IMR-90 (cell line): ENCODE measurements at regions not wholly inside any gene's neighbourhood (a gene's known extent, or its start where the extent isn't known, plus 50 kb on each side); places are given as distances from the start of the nearest gene placed in this dataset.

ENCODE experiments used
- ATAC-seq: fragments of 200-7000 bp; cut with Tn5 transposase; 2 replicates; pipeline ENCODE4 v1.9.1; 2020; ENCODE audit warnings: low read depth, mild to moderate bottlenecking, moderate library complexity
- BruUV-seq: library from RNA; stranded (reverse); fragments of 400-500 nt; replicated peaks from 2 replicates; lab custom pipeline; 2021; lab: Mats Ljungman, UMichigan
- CTCF ChIA-PET: fragments of 300-600 bp; formaldehyde crosslinking; extraction: SDS; loops from one replicate; lab custom pipeline; 2021; ENCODE audit warnings: antibody characterized with exemption; lab: Yijun Ruan, JAX
- POLR2A ChIA-PET: fragments of 300-600 bp; sonication (Branson Sonifier 250); formaldehyde crosslinking; loops from one replicate; lab custom pipeline; 2022; ENCODE audit warnings: antibody characterized with exemption; ENCODE audit not compliant: unreplicated experiment; lab: Charles Lee
- DNase-seq: peaks from one replicate; pipeline ENCODE4 v3.0.0; 2013
- H2AFZ ChIP-seq: replicated peaks from 2 replicates; pipeline ENCODE3; 2013; ENCODE audit warnings: low read length, mild to moderate bottlenecking; ENCODE audit not compliant: poor library complexity
- H2AK5ac ChIP-seq: 2 replicates; pipeline ENCODE4 v1.6.1; 2013; ENCODE audit warnings: low read depth, low read length, inconsistent platforms
- H2AK9ac ChIP-seq: replicated peaks from 2 replicates; pipeline ENCODE3; 2013; ENCODE audit warnings: mild to moderate bottlenecking, low read depth, low read length, moderate library complexity; ENCODE audit not compliant: poor library complexity
- H2BK120ac ChIP-seq: 2 replicates; pipeline ENCODE4 v1.6.1; 2013; ENCODE audit warnings: low read depth, low read length, inconsistent platforms
- H2BK15ac ChIP-seq: 3 replicates; pipeline ENCODE4 v1.6.1; 2013; ENCODE audit warnings: low read depth, low read length, inconsistent platforms
- H2BK20ac ChIP-seq: 2 replicates; pipeline ENCODE4 v1.6.1; 2013; ENCODE audit warnings: low read depth, mild to moderate bottlenecking, inconsistent platforms, low read length, moderate library complexity
- H2BK5ac ChIP-seq: 2 replicates; pipeline ENCODE4 v1.6.1; 2013; ENCODE audit warnings: mild to moderate bottlenecking, low read depth, low read length, inconsistent platforms; ENCODE audit not compliant: poor library complexity, severe bottlenecking
- H3K14ac ChIP-seq: replicated peaks from 2 replicates; pipeline ENCODE4 v1.6.1; 2013; ENCODE audit warnings: low read depth, low read length, inconsistent platforms
- H3K18ac ChIP-seq: 2 replicates; pipeline ENCODE4 v1.6.1; 2013; ENCODE audit warnings: low read depth, low read length, control low read depth
- H3K23ac ChIP-seq: 2 replicates; pipeline ENCODE4 v1.6.1; 2013; ENCODE audit warnings: low read depth, low read length, inconsistent platforms
- H3K27ac ChIP-seq: 2 replicates; pipeline ENCODE4 v1.5.1; 2013; ENCODE audit warnings: mild to moderate bottlenecking, control low read depth, low read length; ENCODE audit not compliant: insufficient read depth
- H3K27me3 ChIP-seq: 2 replicates; pipeline ENCODE4 v1.6.1; 2013; ENCODE audit warnings: low read length; ENCODE audit not compliant: control insufficient read depth, insufficient read depth
- H3K36me3 ChIP-seq: 2 replicates; pipeline ENCODE4 v1.6.1; 2013; ENCODE audit warnings: low read length, mixed read lengths; ENCODE audit not compliant: control insufficient read depth, insufficient read depth
- H3K4ac ChIP-seq: 2 replicates; pipeline ENCODE4 v1.6.1; 2013; ENCODE audit warnings: low read depth, low read length, inconsistent platforms
- H3K4me1 ChIP-seq: 2 replicates; pipeline ENCODE4 v1.6.1; 2013; ENCODE audit warnings: low read length, mixed read lengths; ENCODE audit not compliant: control insufficient read depth, insufficient read depth
- H3K4me2 ChIP-seq: 2 replicates; pipeline ENCODE4 v1.6.1; 2013; ENCODE audit warnings: low read depth, mild to moderate bottlenecking, control low read depth, low read length, moderate library complexity
- H3K4me3 ChIP-seq: 2 replicates; pipeline ENCODE4 v1.5.1; 2013; ENCODE audit warnings: low read depth, mild to moderate bottlenecking, control low read depth, low read length, moderate library complexity; ENCODE audit not compliant: insufficient read depth
- H3K56ac ChIP-seq: 2 replicates; pipeline ENCODE4 v1.6.1; 2013; ENCODE audit warnings: low read length, inconsistent platforms; ENCODE audit not compliant: insufficient read depth; ENCODE audit errors: extremely low read depth
- H3K79me1 ChIP-seq, 2 experiments: 2 replicates each; pipeline ENCODE4 v1.6.1; 2013; ENCODE audit warnings: low read length in 2 of 2, inconsistent platforms in 1 of 2, low read depth in 1 of 2
- H3K9ac ChIP-seq: 2 replicates; pipeline ENCODE4 v1.6.1; 2013; ENCODE audit warnings: low read depth, low read length, control low read depth
- H3K9me1 ChIP-seq: 2 replicates; pipeline ENCODE4 v1.6.1; 2013; ENCODE audit warnings: low read length, inconsistent platforms; ENCODE audit not compliant: insufficient read depth
- H3K9me3 ChIP-seq: 2 replicates; pipeline ENCODE4 v1.6.1; 2013; ENCODE audit warnings: low read length; ENCODE audit not compliant: control insufficient read depth, insufficient read depth
- H4K20me1 ChIP-seq: 2 replicates; pipeline ENCODE4 v1.6.1; 2013; ENCODE audit warnings: low read length, inconsistent platforms; ENCODE audit not compliant: insufficient read depth
- H4K5ac ChIP-seq: 2 replicates; pipeline ENCODE4 v1.6.1; 2013; ENCODE audit warnings: mild to moderate bottlenecking, low read depth, low read length, control low read depth
- H4K8ac ChIP-seq, 2 experiments: 2 replicates each; pipeline ENCODE4 v1.6.1; 2013; ENCODE audit warnings: low read depth in 2 of 2, low read length in 2 of 2, control low read depth in 1 of 2, inconsistent platforms in 1 of 2
- H4K91ac ChIP-seq: 2 replicates; pipeline ENCODE4 v1.6.1; 2013; ENCODE audit warnings: low read depth, low read length, inconsistent platforms; ENCODE audit not compliant: insufficient read depth
- RAD21 ChIP-seq: IDR thresholded peaks from 2 replicates; pipeline ENCODE4 v1.6.1; 2012; ENCODE audit warnings: low read length, improper control_type of control experiment
- RFX5 ChIP-seq: IDR thresholded peaks from 2 replicates; pipeline ENCODE4 v1.8.0; 2012; ENCODE audit warnings: low read depth, mild to moderate bottlenecking, low read length, moderate library complexity
- WGBS, 2 experiments: methylation state at CpG; one replicate each; pipeline versions ENCODE4 v1.1.5 to v1.1.7; 2013; ENCODE audit warnings: missing lambda C conversion rate in 2 of 2; ENCODE audit not compliant: insufficient read length in 1 of 2; ENCODE audit errors: extremely low coverage in 2 of 2; 5-methylcytosine and 5-hydroxymethylcytosine counted together
- dilution Hi-C: fragments of 300-500 bp; cut with HindIII; formaldehyde crosslinking; loops from one replicate; pipeline ENCODE4 v1.14.3; 2018; ENCODE audit warnings: low sequenced_read_pairs; ENCODE audit not compliant: unreplicated experiment
- in situ Hi-C: fragments of 300-500 bp; cut with MboI; formaldehyde crosslinking; loops from 3 replicates; pipeline ENCODE4 v1.14.3; 2019; ENCODE audit warnings: low sequenced_read_pairs, inconsistent platforms, mixed read lengths
- intact Hi-C: fragments of 100-400 bp; cut with micrococcal nuclease; formaldehyde crosslinking; loops from 2 replicates; pipeline ENCODE4 v1.10.0; 2022

DNA sequence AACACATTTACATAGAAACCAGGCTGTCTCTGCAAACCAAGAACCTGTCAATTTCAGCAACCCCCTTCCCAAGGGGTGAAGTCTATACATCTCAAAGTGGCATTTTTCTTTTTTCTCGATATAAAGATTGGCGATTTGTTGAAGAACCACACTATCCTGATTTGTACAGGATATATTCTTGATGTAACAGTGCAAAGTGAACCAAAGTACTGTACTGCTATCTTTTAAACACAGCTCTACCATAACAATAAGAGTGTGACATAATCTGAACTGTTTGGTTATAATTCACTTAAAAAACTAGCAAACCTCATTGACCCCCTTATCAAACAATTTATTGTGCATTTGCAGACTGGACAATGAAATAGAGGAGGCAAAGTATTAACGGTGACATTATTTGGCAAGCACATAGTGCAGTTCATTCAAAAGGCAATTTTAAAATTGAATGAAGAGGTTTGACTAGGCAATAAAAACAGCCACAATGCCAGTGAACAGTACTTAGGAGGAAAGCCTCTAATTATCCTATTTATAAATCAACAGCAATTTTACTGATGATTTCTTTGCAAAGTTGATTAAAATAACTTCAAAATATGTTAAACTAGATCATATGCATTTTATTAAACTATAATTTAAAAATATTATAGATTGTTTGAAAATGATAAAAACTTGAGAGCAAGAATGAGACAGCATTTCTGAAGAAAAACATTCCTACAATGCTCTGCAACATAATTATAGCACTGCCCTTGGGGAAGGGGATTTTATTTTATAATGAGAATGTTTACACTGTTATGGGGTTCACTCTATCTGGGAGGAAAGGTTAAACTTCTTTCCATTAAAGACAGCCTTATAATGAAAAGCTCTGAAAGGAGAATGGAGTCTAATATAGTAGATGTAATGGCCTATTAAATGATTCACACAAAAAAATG, 440.9 kb downstream of the ZEB2 start:
- no peak overlapping the region for H3K4me2 ChIP-seq
- peaks cover 6% of the 10 kb centered on the region for H3K9me1 ChIP-seq
- ATAC-seq (no peak), DNase-seq (no peak)
- no peak overlapping the region; the same call in 1 of the 2 replicates for H3K9ac ChIP-seq
- H4K91ac ChIP-seq, result peak overlapping the region; percentile 78
- ChIA-PET CTCF (no interaction called here), POLR2A (no interaction called here)
- TF ChIP-seq RAD21 (no peak), RFX5 (no peak)
- peak overlapping the region; percentile 69 for H2BK5ac ChIP-seq
- no peaks in the 10 kb centered on the region for H3K36me3 ChIP-seq
- peaks cover 18% of the 10 kb centered on the region; the same call in 1 of the 2 replicates for H3K4me1 ChIP-seq
- in situ Hi-C loops, result no loop called here
- H2BK15ac ChIP-seq, result 0 out of 3 replicates have a peak overlapping the region, but pooled peaks have one; percentile 15
- no peak overlapping the region for H2AK9ac ChIP-seq
- H3K27me3 ChIP-seq, result no peaks in the 10 kb centered on the region
- H2BK20ac ChIP-seq, result peak overlapping the region; percentile 87
- peak overlapping the region in 1 of 2 experiments; percentile 38; a peak in 1 of 4 replicates for H4K8ac ChIP-seq
- no peak overlapping the region for H2AK5ac ChIP-seq
- no peak overlapping the region for H3K27ac ChIP-seq
- peak overlapping the region; percentile 75 for H2BK120ac ChIP-seq
- H3K18ac ChIP-seq, result peak overlapping the region; percentile 72; the same call in 1 of the 2 replicates
- no peak overlapping the region for H3K23ac ChIP-seq
- H3K4ac ChIP-seq, result peak overlapping the region; percentile 35; the same call in 1 of the 2 replicates
- no peak overlapping the region for H2AFZ ChIP-seq
- intact Hi-C loops, result loop anchor here (10.0 kb wide), 1 partner anchor 374 kb away; no protein-coding TSS in a partner anchor
- dilution Hi-C loops, result no loop called here
- BruUV-seq, result no TSS peak
- H4K20me1 ChIP-seq, result no peaks in the 10 kb centered on the region
- peak overlapping the region; percentile 74; the same call in 1 of the 2 replicates for H4K5ac ChIP-seq
- H3K56ac ChIP-seq, result peak overlapping the region; percentile 35; the same call in 1 of the 2 replicates
- no peak overlapping the region; the same call in 1 of the 2 replicates for H3K14ac ChIP-seq
- H3K4me3 ChIP-seq, result no peak overlapping the region
- peaks cover 0 to 5% of the 10 kb centered on the region in 2 experiments; a peak in 2 of 4 replicates for H3K79me1 ChIP-seq
- no CpG with 5 or more reads among the region's 3 CpGs for WGBS, 2 experiments
- no peaks in the 10 kb centered on the region for H3K9me3 ChIP-seq
